Keratinocyte (primary cell): ENCODE measurements at regions not wholly inside any gene's neighbourhood (a gene's known extent, or its start where the extent isn't known, plus 50 kb on each side); places are given as distances from the start of the nearest gene placed in this dataset.

Experiments used
- DNase-seq: peaks from one replicate; pipeline ENCODE4 v3.0.0-alpha.2; 2011; ENCODE audit warnings: low read depth, missing footprints, low spot score
- FAIRE-seq: peaks from 2 replicates; lab custom pipeline; 2011; peaks lifted over from hg19 to GRCh38; lab: Jason Lieb, UNC
- H2AFZ ChIP-seq: 2 replicates; pipeline ENCODE4 v1.6.0; 2012; ENCODE audit warnings: low read length, control low read depth, inconsistent platforms; ENCODE audit not compliant: control insufficient read depth
- H3K27ac ChIP-seq: 2 replicates; pipeline ENCODE4 v1.5.1; 2011; ENCODE audit warnings: low read length; ENCODE audit not compliant: control insufficient read depth, insufficient read depth
- H3K27me3 ChIP-seq: 3 replicates; pipeline ENCODE4 v1.6.0; 2011; ENCODE audit warnings: low read length; ENCODE audit not compliant: control insufficient read depth, insufficient read depth; ENCODE audit errors: extremely low read depth
- H3K36me3 ChIP-seq, 2 experiments: 2 replicates in 1 of 2; 3 replicates in 1 of 2; pipeline ENCODE4 v1.5.1; 2011; ENCODE audit warnings: low read length in 2 of 2, mild to moderate bottlenecking in 1 of 2; ENCODE audit not compliant: control insufficient read depth in 2 of 2, insufficient read depth in 2 of 2; ENCODE audit errors: extremely low read depth in 1 of 2
- H3K4me1 ChIP-seq: 3 replicates; pipeline ENCODE4 v1.5.1; 2011; ENCODE audit warnings: low read length; ENCODE audit not compliant: control insufficient read depth, insufficient read depth; ENCODE audit errors: extremely low read depth
- H3K4me2 ChIP-seq: 3 replicates; pipeline ENCODE4 v1.6.0; 2011; ENCODE audit warnings: low read depth, low read length; ENCODE audit not compliant: control insufficient read depth, insufficient read depth; ENCODE audit errors: extremely low read depth
- H3K4me3 ChIP-seq, 3 experiments: fragments of 200-600 bp in 1 of 3; sonication (generic) in 1 of 3; 2 replicates in 2 of 3; 3 replicates in 1 of 3; pipeline ENCODE4 v1.5.1; 2011 to 2016; ENCODE audit warnings: low read length in 3 of 3, mild to moderate bottlenecking in 3 of 3, control low read depth in 2 of 3, inconsistent platforms in 1 of 3, low read depth in 1 of 3, mixed read lengths in 1 of 3, mixed run types in 1 of 3, moderate library complexity in 1 of 3; ENCODE audit not compliant: control insufficient read depth in 2 of 3, insufficient read depth in 2 of 3; ENCODE audit errors: extremely low read depth in 1 of 3
- H3K79me2 ChIP-seq: 2 replicates; pipeline ENCODE4 v1.6.0; 2012; ENCODE audit warnings: low read length; ENCODE audit not compliant: control insufficient read depth, insufficient read depth
- H3K9ac ChIP-seq: 3 replicates; pipeline ENCODE4 v1.6.0; 2011; ENCODE audit warnings: low read length; ENCODE audit not compliant: control insufficient read depth, insufficient read depth; ENCODE audit errors: extremely low read depth
- H3K9me1 ChIP-seq: 3 replicates; pipeline ENCODE4 v1.6.0; 2011; ENCODE audit warnings: low read length; ENCODE audit not compliant: control insufficient read depth, insufficient read depth; ENCODE audit errors: extremely low read depth
- H3K9me3 ChIP-seq: 2 replicates; pipeline ENCODE4 v1.5.1; 2012; ENCODE audit warnings: low read depth, low read length; ENCODE audit not compliant: control insufficient read depth
- H4K20me1 ChIP-seq: 3 replicates; pipeline ENCODE4 v1.6.0; 2011; ENCODE audit warnings: low read length; ENCODE audit not compliant: control insufficient read depth, insufficient read depth; ENCODE audit errors: extremely low read depth
- CTCF ChIP-seq, 3 experiments: IDR thresholded peaks in 1 of 3; conservative IDR thresholded peaks in 1 of 3; optimal IDR thresholded peaks in 1 of 3; 2 replicates in 2 of 3; 3 replicates in 1 of 3; pipeline versions ENCODE3 to v1.5.1; 2011; ENCODE audit warnings: low read length in 3 of 3, mild to moderate bottlenecking in 3 of 3, moderate library complexity in 2 of 3, control low read depth in 1 of 3, inconsistent platforms in 1 of 3; ENCODE audit not compliant: insufficient read depth in 2 of 3; ENCODE audit errors: extremely low read depth in 1 of 3
- EZH2 ChIP-seq: IDR thresholded peaks from one replicate; pipeline ENCODE4 v1.6.1; 2012; ENCODE audit warnings: inconsistent platforms, mild to moderate bottlenecking, low read length, moderate library complexity
- dilution Hi-C: fragments of 300-500 bp; cut with MboI; formaldehyde crosslinking; loops from one replicate; pipeline ENCODE4 v1.7.0; 2020; ENCODE audit warnings: low sequenced_read_pairs; ENCODE audit not compliant: extremely low pct_ligation_motif_present

GRCh38 chr12:115694564-115694963 lies 582.9 kb downstream of the MED13L start:
- no peak for FAIRE-seq
- no peaks in the 10 kb centered on the region for H3K27me3 ChIP-seq
- H3K27ac ChIP-seq, result no peak overlapping the region
- H4K20me1 ChIP-seq, result no peaks in the 10 kb centered on the region
- H3K79me2 ChIP-seq, result no peaks in the 10 kb centered on the region
- H2AFZ ChIP-seq, result no peak overlapping the region
- no peaks in the 10 kb centered on the region for H3K4me1 ChIP-seq
- dilution Hi-C loops, result no loop called here
- TF ChIP-seq EZH2 (no peak), CTCF (optimal IDR thresholded peaks at IDR 0.05 in 1 of 3, IDR thresholded peaks at IDR 0.05 in 1 of 3, conservative IDR thresholded peaks at IDR 0.05 in 1 of 3; ENCODE audit: extremely low read depth in 1 of 3, insufficient read depth in 2 of 3, low read length in 3 of 3) (no peak)
- no peak for DNase-seq
- H3K36me3 ChIP-seq, result no peaks in the 10 kb centered on the region
- no peaks in the 10 kb centered on the region for H3K9me1 ChIP-seq
- H3K4me3 ChIP-seq, result no peak overlapping the region
- H3K9me3 ChIP-seq, result no peaks in the 10 kb centered on the region
- H3K4me2 ChIP-seq, result no peak overlapping the region
- H3K9ac ChIP-seq, result no peak overlapping the region

- no peak for DNase-seq
- Histone ChIP-seq H3K27ac (no peak overlapping the region), H3K36me3 (no peaks in the 10 kb centered on the region), H2AFZ (no peak overlapping the region), H4K20me1 (no peaks in the 10 kb centered on the region), H3K4me2 (no peak overlapping the region), H3K9ac (no peak overlapping the region), H3K9me1 (no peaks in the 10 kb centered on the region), H3K9me3 (no peaks in the 10 kb centered on the region), H3K27me3 (no peaks in the 10 kb centered on the region), H3K79me2 (no peaks in the 10 kb centered on the region), H3K4me3 (no peak overlapping the region), H3K4me1 (no peaks in the 10 kb centered on the region)
- dilution Hi-C loops, result no loop called here
- FAIRE-seq, result no peak
- TF ChIP-seq EZH2 (no peak), CTCF (optimal IDR thresholded peaks at IDR 0.05 in 1 of 3, IDR thresholded peaks at IDR 0.05 in 1 of 3, conservative IDR thresholded peaks at IDR 0.05 in 1 of 3; ENCODE audit: extremely low read depth in 1 of 3, insufficient read depth in 2 of 3, low read length in 3 of 3) (no peak)
These were observed 583.5 kb downstream of the MED13L start for GRCh38 chr12:115693970-115694369.
